Lower lobe of right lung (tissue), 2 donors: ENCODE measurements at regions not wholly inside any gene's neighbourhood (a gene's known extent, or its start where the extent isn't known, plus 50 kb on each side); places are given as distances from the start of the nearest gene placed in this dataset.

ENCODE experiments used
- ATAC-seq, 2 donors: fragments of 200-7000 bp; cut with Tn5 transposase; one replicate each; pipeline ENCODE4 v1.9.1; 2020 to 2022; ENCODE audit warnings: mild to moderate bottlenecking in 2 of 2, moderate library complexity in 2 of 2
- DNase-seq: peaks from one replicate; pipeline ENCODE4 v3.0.0-alpha.2; 2020
- H3K27ac ChIP-seq: fragments of 200-600 bp; one replicate; pipeline ENCODE4 v1.8.0; 2022
- H3K27me3 ChIP-seq: fragments of 200-600 bp; one replicate; pipeline ENCODE4 v1.8.0; 2022; ENCODE audit warnings: low read depth
- H3K36me3 ChIP-seq: fragments of 200-600 bp; one replicate; pipeline ENCODE4 v1.8.0; 2022; ENCODE audit warnings: mild to moderate bottlenecking
- H3K4me1 ChIP-seq: fragments of 200-600 bp; one replicate; pipeline ENCODE4 v1.8.0; 2022
- H3K4me3 ChIP-seq: fragments of 200-600 bp; one replicate; pipeline ENCODE4 v1.8.0; 2022; ENCODE audit warnings: mild to moderate bottlenecking
- H3K9me3 ChIP-seq: fragments of 200-600 bp; one replicate; pipeline ENCODE4 v1.8.0; 2022
- intact Hi-C: fragments of 100-400 bp; cut with DNase I; formaldehyde crosslinking; loops from one replicate; pipeline ENCODE4 v1.11.0; 2022
- TF ChIP-seq, protein P1 (sequence below): fragments of 200-600 bp; IDR thresholded peaks from one replicate; pipeline ENCODE4 v1.8.0; 2022; ENCODE audit warnings: antibody characterized with exemption, mild to moderate bottlenecking
- donor health status: DM: no; HTN: yes; CAD: no; lungs with severe emphysema.

GRCh38 chr12:31880340-31880739 lies 78.9 kb upstream of the RESF1 start:
- H3K4me1 ChIP-seq: peaks cover 5% of the 10 kb centered on the region
- no peaks in the 10 kb centered on the region for H3K9me3 ChIP-seq
- no peak overlapping the region for H3K4me3 ChIP-seq
- intact Hi-C loops: no loop called here
- DNase-seq: no peak
- no peak overlapping the region for H3K27ac ChIP-seq
- ATAC-seq: no peak
- no peaks in the 10 kb centered on the region for H3K27me3 ChIP-seq
- no peaks in the 10 kb centered on the region for H3K36me3 ChIP-seq
- TF ChIP-seq, protein P1, sequence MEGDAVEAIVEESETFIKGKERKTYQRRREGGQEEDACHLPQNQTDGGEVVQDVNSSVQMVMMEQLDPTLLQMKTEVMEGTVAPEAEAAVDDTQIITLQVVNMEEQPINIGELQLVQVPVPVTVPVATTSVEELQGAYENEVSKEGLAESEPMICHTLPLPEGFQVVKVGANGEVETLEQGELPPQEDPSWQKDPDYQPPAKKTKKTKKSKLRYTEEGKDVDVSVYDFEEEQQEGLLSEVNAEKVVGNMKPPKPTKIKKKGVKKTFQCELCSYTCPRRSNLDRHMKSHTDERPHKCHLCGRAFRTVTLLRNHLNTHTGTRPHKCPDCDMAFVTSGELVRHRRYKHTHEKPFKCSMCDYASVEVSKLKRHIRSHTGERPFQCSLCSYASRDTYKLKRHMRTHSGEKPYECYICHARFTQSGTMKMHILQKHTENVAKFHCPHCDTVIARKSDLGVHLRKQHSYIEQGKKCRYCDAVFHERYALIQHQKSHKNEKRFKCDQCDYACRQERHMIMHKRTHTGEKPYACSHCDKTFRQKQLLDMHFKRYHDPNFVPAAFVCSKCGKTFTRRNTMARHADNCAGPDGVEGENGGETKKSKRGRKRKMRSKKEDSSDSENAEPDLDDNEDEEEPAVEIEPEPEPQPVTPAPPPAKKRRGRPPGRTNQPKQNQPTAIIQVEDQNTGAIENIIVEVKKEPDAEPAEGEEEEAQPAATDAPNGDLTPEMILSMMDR: no peak

GRCh38 chr12:31877884-31878283 lies 81.3 kb upstream of the RESF1 start:
- no peak for DNase-seq
- intact Hi-C loops: no loop called here
- H3K9me3 ChIP-seq: no peaks in the 10 kb centered on the region
- H3K36me3 ChIP-seq: no peaks in the 10 kb centered on the region
- H3K4me3 ChIP-seq: no peak overlapping the region
- H3K27ac ChIP-seq: no peak overlapping the region
- H3K27me3 ChIP-seq: no peaks in the 10 kb centered on the region
- ATAC-seq: no peak
- H3K4me1 ChIP-seq: peaks cover 5% of the 10 kb centered on the region
- TF ChIP-seq, protein P1: no peak

GRCh38 chr12:31876568-31877424 lies 82.4 kb upstream of the RESF1 start:
- H3K27ac ChIP-seq: no peak overlapping the region
- ATAC-seq: peak; percentile 71 to 76

GRCh38 chr12:31875609-31875964 lies 83.6 kb upstream of the RESF1 start:
- DNase-seq: no peak
- intact Hi-C loops: no loop called here
- Histone ChIP-seq H3K27me3 (no peaks in the 10 kb centered on the region), H3K36me3 (no peaks in the 10 kb centered on the region), H3K9me3 (no peaks in the 10 kb centered on the region), H3K4me3 (no peak overlapping the region), H3K27ac (peak overlapping the region; percentile 64), H3K4me1 (peaks cover 5% of the 10 kb centered on the region)
- TF ChIP-seq, protein P1: no peak
- ATAC-seq: no peak

More at GRCh38 chr12:31876568-31877424, 82.4 kb upstream of the RESF1 start:
- H3K27me3 ChIP-seq: no peaks in the 10 kb centered on the region
- H3K4me1 ChIP-seq: peaks cover 5% of the 10 kb centered on the region
- TF ChIP-seq, protein P1: no peak
- H3K36me3 ChIP-seq: no peaks in the 10 kb centered on the region
- peak; percentile 53 for DNase-seq
- no peaks in the 10 kb centered on the region for H3K9me3 ChIP-seq
- intact Hi-C loops: no loop called here
- H3K4me3 ChIP-seq: no peak overlapping the region

DNA sequence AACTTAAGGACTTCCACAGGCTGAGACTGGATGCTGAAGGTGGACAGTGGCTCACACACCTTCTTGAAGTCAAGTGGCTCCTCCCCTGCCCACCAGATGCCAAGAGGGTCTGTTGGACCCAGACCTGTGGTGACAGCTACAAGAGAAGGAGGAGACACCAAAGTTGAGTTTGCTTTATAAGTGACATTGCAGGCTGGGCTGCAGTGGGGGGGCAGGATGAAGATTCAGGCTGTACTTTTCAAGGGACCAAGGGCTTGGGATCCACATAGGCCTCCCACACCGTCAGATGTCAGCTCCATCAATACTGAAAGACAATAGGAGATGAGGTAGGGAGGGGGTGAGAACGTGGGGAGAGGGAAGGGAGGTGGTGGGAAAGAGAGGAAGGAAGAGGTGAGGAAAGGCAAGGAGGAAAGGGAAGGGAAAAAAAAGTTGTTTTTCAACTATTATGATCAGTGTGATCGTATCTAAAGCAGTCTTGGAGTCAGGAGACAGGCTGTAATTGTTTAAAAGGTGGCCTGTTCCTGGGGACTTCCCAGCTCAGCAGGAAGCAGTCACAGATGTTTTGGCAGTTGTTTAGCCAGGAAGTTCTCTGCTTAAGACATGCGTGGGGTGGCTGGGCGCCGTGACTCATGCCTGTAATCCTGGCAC lies 84.1 kb upstream of the RESF1 start:
- DNase-seq: peak; percentile 58

More for the DNA sequence above, 84.1 kb upstream of the RESF1 start:
- H3K27ac ChIP-seq: peak overlapping the region; percentile 64
- TF ChIP-seq, protein P1: no peak
- H3K4me3 ChIP-seq: no peak overlapping the region
- no peaks in the 10 kb centered on the region for H3K9me3 ChIP-seq
- ATAC-seq: peak; percentile 72 to 84
- peaks cover 5% of the 10 kb centered on the region for H3K4me1 ChIP-seq
- intact Hi-C loops: no loop called here
- no peaks in the 10 kb centered on the region for H3K27me3 ChIP-seq
- H3K36me3 ChIP-seq: no peaks in the 10 kb centered on the region
